ENCODE measurements at regions not wholly inside any gene's neighbourhood (a gene's known extent, or its start where the extent isn't known, plus 50 kb on each side); places are given as distances from the start of the nearest gene placed in this dataset.

DNA sequence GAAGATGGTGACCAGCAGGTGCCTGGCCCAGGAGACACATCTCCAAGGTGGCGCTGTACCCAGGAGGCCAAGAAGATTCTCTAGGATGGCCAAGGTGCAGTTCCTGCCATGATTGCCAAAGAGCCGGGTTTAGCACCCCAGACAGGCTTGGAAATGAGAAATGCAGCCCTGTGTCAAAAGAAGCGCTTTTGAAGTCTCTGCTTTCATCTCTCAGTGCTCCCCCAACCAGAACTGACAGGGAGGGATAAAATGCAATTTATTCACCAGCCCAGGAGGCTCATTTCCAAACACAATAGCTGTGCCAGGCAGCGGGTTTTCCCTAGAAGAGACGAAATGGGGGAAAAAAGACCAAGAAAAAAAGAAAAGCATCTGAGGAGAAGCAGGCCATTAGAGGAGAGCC, 195.9 kb upstream of the NCAM1 start:
- TF ChIP-seq, protein P1, sequence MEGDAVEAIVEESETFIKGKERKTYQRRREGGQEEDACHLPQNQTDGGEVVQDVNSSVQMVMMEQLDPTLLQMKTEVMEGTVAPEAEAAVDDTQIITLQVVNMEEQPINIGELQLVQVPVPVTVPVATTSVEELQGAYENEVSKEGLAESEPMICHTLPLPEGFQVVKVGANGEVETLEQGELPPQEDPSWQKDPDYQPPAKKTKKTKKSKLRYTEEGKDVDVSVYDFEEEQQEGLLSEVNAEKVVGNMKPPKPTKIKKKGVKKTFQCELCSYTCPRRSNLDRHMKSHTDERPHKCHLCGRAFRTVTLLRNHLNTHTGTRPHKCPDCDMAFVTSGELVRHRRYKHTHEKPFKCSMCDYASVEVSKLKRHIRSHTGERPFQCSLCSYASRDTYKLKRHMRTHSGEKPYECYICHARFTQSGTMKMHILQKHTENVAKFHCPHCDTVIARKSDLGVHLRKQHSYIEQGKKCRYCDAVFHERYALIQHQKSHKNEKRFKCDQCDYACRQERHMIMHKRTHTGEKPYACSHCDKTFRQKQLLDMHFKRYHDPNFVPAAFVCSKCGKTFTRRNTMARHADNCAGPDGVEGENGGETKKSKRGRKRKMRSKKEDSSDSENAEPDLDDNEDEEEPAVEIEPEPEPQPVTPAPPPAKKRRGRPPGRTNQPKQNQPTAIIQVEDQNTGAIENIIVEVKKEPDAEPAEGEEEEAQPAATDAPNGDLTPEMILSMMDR (IDR thresholded peaks at IDR 0.05) = no peak
- TF ChIP-seq ZFX (IDR thresholded peaks at IDR 0.05; ENCODE audit: borderline replicate concordance) = no peak
